GM21717 (cell line): ENCODE measurements at regions not wholly inside any gene's neighbourhood (a gene's known extent, or its start where the extent isn't known, plus 50 kb on each side); places are given as distances from the start of the nearest gene placed in this dataset.
A peak's percentile ranks its signal among the peaks of the same experiment; 100 is the strongest.

Experiments used
- ATAC-seq: cut with Tn5 transposase; IDR thresholded peaks from one replicate; pipeline ENCODE4 v1.9.1; 2021; ENCODE audit warnings: mild to moderate bottlenecking, moderate library complexity; ENCODE audit not compliant: unreplicated experiment

- no peak for ATAC-seq
Measured at GRCh38 chr4:149296503-149296902, 519.1 kb downstream of the IQCM start.

GRCh38 chr4:149296084-149296483 is 519.6 kb downstream of the IQCM start:
- no peak for ATAC-seq

DNA sequence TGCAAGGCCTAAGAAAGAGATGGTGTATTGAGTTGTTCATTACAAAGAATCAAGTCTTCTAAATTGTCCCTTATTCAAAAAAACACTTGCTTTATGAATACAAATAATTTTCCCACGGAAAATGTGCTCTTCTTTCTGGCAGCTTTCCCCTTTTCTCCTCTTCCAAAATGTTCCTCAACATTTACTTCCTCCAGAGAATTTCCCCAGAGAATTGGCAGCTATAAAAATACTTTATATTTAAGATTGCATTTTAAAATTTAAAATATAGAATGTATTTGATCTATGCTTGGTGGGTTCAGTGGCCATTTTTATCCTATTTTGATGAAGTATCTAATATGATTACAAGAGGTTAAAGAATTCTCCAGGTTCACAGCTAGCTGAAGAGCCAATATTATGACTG is 521.0 kb downstream of the IQCM start:
- no peak for ATAC-seq

- no peak for ATAC-seq
Measured at GRCh38 chr4:149293046-149293649, 522.5 kb downstream of the IQCM start.

- no peak for ATAC-seq
Measured at GRCh38 chr4:149292425-149293007, 523.1 kb downstream of the IQCM start.

- ATAC-seq, result no peak
Measured at GRCh38 chr4:149291463-149291862, 524.2 kb downstream of the IQCM start.

GRCh38 chr4:149280806-149281205 is 534.8 kb downstream of the IQCM start:
- no peak for ATAC-seq

DNA sequence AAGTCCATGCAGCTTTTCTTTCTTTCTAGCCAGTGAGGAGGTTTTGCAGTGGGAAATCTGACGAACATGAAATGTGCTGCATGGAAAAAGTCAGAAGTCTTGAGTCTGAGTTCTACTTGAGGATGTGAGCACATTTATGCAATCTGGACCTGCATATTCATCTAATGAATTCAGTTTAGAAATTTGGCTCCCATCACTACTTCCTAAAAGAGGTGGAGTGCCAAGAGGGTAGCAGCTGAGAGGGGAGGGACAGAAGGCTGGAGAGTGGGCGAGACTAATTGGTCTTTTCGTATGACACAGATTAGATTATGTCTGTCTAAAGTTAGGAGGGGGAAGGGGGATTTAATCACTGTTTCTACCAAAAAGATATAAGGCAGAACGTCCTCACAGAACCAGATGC is 535.9 kb downstream of the IQCM start:
- no peak for ATAC-seq

GRCh38 chr4:149279331-149279730 is 536.3 kb downstream of the IQCM start:
- ATAC-seq, result no peak

- ATAC-seq, result no peak
Measured at GRCh38 chr4:149277705-149278104, 537.9 kb downstream of the IQCM start.

- no peak for ATAC-seq
Measured at GRCh38 chr4:149269835-149270234, 545.8 kb downstream of the IQCM start.

DNA sequence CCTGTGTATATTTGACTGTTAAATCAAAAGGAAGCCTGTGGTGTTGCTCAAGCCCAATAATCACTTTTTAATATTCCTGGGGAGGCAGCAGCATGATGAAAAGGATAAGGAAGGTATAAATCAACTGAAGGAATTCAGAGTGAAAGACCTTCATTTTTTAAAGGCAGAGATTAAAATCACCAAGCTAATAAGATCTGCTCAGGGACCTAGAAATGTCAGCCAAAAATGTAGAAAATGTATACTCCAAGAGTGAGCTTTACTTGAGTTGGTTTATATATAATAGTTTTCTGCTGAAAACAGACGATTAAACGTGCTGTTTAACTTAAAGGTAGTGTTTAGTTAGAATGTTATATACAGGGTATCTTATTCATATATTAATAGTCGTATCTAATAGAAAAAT is 549.3 kb downstream of the IQCM start:
- ATAC-seq, result no peak

DNA sequence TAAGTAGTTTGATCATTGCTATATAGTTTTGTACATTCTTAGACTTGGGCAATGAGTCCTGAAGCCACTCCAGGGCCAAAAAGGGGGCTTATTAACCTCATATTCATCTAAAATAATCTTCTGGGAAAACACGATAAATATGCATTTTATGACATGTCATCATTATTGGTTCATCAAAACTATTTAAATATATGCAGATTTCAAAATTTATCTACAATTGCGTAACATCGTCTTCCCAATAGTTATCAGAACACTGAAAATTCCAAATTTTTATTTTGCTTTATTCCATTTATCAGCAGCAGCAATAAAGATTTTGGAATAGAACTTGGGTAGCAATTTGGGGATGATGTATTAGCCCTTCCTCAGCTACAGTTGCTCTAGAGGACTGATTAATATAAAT is 550.0 kb downstream of the IQCM start:
- ATAC-seq, result no peak

DNA sequence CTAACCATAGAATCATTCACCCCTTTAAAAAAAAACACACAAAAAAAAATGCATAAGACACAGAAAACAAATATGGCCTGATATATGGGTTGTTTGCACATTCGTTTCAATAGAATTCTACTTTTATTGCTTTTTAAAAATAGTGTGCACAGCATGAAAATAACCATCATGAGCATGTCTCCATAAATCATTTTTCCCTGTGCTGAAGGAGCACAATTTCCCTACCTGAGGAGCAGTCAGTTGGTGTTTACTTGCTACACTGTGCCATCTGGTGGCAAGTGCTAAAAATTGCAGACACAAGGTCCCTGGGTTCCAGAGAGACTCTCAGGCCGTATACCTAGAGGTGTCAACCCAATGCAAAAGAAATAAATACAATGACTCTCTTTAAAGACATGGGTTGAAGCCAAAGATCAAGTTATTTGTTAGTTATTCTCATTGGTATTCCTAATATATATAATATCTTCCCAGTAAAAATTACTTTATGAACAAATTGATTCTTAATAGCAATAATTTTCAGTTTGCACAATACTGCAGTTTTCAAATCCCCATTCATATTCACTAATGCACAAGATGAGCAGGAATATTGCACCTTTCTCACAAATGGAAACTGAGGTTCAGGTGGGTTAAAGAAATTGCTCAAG is 551.4 kb downstream of the IQCM start:
- ATAC-seq, result peak; percentile 82

DNA sequence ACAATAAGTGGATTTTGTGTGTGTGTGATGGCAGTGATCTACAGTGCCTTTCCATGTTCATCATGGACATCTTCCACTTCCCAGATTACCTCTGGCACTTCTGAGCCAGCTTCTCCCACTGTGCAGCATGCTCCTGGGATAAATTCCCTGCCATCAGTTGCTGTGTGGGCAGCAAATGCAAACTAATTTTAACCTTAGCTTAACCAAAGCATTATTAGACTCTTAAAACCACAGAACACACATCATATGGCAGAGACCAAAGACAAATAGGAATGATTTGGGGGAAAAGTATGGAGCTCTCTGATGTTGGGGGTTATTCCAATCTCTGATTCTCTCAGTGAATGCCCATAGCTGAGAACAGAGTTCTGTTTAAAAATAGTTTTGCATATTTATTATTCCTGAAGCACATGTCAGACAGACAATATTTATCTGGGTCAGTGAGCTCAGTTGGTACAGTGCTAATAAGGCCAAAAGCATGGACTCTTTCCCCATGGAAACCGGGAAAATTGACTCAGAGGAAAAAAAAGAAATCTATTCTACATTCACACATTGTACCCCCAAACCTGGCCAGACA is 567.4 kb downstream of the IQCM start:
- no peak for ATAC-seq

GRCh38 chr4:149247164-149247563 is 568.5 kb downstream of the IQCM start:
- no peak for ATAC-seq

GRCh38 chr4:149245333-149245732 is 570.3 kb downstream of the IQCM start:
- ATAC-seq, result no peak

DNA sequence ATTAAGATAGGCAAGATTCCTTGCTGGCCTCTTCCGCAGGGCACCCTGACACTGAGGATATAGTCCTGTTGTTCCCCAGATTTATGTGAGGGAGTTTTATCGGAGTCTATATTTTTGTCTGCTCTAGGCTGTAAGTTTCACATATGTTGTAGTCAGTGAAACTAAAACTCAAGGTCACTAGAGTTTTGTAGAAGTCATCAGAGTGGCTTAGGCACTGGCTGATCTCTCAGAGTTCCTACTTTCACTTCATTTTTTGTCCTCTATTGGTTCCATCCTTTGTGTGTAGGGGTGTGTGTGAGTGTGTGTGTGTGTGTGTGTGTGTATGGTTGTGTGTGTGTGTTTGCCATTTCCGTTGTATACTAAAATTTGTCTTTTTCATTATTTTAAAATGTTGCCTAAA is 577.5 kb downstream of the IQCM start:
- ATAC-seq, result no peak

GRCh38 chr4:149234798-149235197 is 580.8 kb downstream of the IQCM start:
- ATAC-seq, result no peak

DNA sequence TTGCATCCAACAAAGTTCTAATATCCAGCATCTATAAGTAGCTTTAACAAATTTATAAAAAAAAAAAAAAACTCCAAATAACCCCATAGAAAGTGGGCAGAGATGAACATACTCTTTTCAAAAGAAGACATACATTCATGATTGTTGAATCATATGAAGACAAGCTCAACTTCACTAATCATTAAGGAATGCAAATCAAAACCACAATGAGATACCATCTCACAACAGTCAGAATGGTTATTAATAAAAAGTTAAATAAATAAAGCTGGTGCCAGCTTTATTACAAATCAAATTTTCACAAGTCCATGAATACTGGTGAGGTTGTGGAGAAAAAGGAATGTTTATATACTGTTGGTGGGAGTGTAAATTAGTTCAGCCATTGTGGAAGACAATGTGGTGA is 592.0 kb downstream of the IQCM start:
- no peak for ATAC-seq

DNA sequence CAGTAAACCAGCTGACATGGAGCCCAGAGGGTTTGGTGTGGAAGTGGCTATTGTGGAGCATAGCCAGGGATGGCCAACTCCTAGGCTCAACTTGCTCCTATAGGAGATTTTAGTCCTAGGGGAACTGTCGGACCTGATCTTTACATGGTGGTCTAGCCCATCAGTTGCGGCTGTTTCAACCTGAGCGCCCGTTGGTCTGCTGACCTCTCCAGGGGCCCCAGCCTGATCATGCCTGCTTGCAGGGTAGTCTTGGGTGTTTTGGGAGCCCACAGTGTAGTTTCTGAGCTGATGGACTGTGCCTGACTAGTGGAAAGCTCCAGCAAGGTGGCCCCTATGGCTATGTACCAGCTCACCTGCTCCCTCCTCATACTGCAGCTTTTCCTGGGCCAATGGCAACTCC is 597.0 kb downstream of the IQCM start:
- no peak for ATAC-seq

- ATAC-seq, result no peak
Measured at GRCh38 chr4:149214301-149214700, 601.3 kb downstream of the IQCM start.
